CD4-positive, alpha-beta T cell (primary cell): ENCODE measurements at regions not wholly inside any gene's neighbourhood (a gene's known extent, or its start where the extent isn't known, plus 50 kb on each side); places are given as distances from the start of the nearest gene placed in this dataset.

Experiments
- ATAC-seq: fragments of 200-7000 bp; cut with Tn5 transposase; one replicate; pipeline ENCODE4 v1.10.0; 2022; ENCODE audit warnings: mild to moderate bottlenecking; ENCODE audit not compliant: poor library complexity
- CTCF ChIA-PET: fragments of 350-600 bp; sonication (Branson Sonifier 250); formaldehyde crosslinking; loops from one replicate; lab custom pipeline; 2021; ENCODE audit warnings: antibody characterized with exemption, inconsistent platforms; lab: Charles Lee
- POLR2A ChIA-PET: fragments of 350-600 bp; sonication (Branson Sonifier 250); formaldehyde crosslinking; loops from one replicate; lab custom pipeline; 2021; ENCODE audit warnings: antibody characterized with exemption, inconsistent platforms; lab: Charles Lee
- DNase-seq, 14 experiments: peaks; one replicate each; pipeline ENCODE4 v3.0.0-alpha.2; 2013 to 2020; ENCODE audit warnings: mixed read lengths in 2 of 14
- H3K27ac ChIP-seq, 2 donors: one replicate each; pipeline versions ENCODE4 v1.5.1 to v1.7.0; 2013; ENCODE audit warnings: low read length in 2 of 2, low read depth in 1 of 2, mild to moderate bottlenecking in 1 of 2
- H3K27me3 ChIP-seq, 2 experiments: 1 replicate in 1 of 2; 2 replicates in 1 of 2; pipeline versions ENCODE4 v1.6.1 to v1.7.0; 2013; ENCODE audit warnings: low read length in 2 of 2, control low read depth in 1 of 2, mild to moderate bottlenecking in 1 of 2, moderate library complexity in 1 of 2; ENCODE audit not compliant: insufficient read depth in 2 of 2, control insufficient read depth in 1 of 2
- H3K36me3 ChIP-seq: one replicate; pipeline ENCODE4 v1.6.1; 2013; ENCODE audit warnings: low read length, control low read depth; ENCODE audit not compliant: insufficient read depth
- H3K4me1 ChIP-seq: one replicate; pipeline ENCODE4 v1.6.1; 2013; ENCODE audit warnings: low read length, control low read depth; ENCODE audit not compliant: insufficient read depth
- H3K4me3 ChIP-seq: one replicate; pipeline ENCODE4 v1.5.1; 2013; ENCODE audit warnings: mild to moderate bottlenecking, low read length, moderate library complexity
- H3K9me3 ChIP-seq, 2 experiments: 1 replicate in 1 of 2; 2 replicates in 1 of 2; pipeline versions ENCODE4 v1.6.1 to v1.7.0; 2013; ENCODE audit warnings: low read length in 2 of 2, mild to moderate bottlenecking in 2 of 2, control low read depth in 1 of 2, moderate library complexity in 1 of 2; ENCODE audit not compliant: control insufficient read depth in 1 of 2, insufficient read depth in 1 of 2
- H3K27ac Mint-ChIP-seq: one replicate; pipeline ENCODE4 v1.8.0; 2020; ENCODE audit warnings: mixed read lengths
- H3K27me3 Mint-ChIP-seq: one replicate; pipeline ENCODE4 v1.8.0; 2021; ENCODE audit warnings: mixed read lengths
- H3K36me3 Mint-ChIP-seq: one replicate; pipeline ENCODE4 v1.8.0; 2021; ENCODE audit warnings: low read depth, mixed read lengths
- H3K4me1 Mint-ChIP-seq: one replicate; pipeline ENCODE4 v1.8.0; 2021; ENCODE audit warnings: low read depth, mixed read lengths
- H3K4me3 Mint-ChIP-seq: one replicate; pipeline ENCODE4 v1.8.0; 2020; ENCODE audit warnings: mild to moderate bottlenecking, mixed read lengths
- H3K9me3 Mint-ChIP-seq: one replicate; pipeline ENCODE4 v1.8.0; 2020; ENCODE audit warnings: mixed read lengths
- CTCF ChIP-seq: fragments of 200-600 bp; IDR thresholded peaks from one replicate; pipeline ENCODE4 v1.8.0; 2022; ENCODE audit warnings: antibody characterized with exemption, mild to moderate bottlenecking
- intact Hi-C, 2 experiments: fragments of 100-400 bp; cut with DNase I in 1 of 2; cut with micrococcal nuclease in 1 of 2; formaldehyde crosslinking; loops; one replicate each; pipeline versions ENCODE4 v1.15.1 to v1.9.0; 2023 to 2025; cut with DNase I, micrococcal nuclease

GRCh38 chr9:111096051-111096450 is 57.8 kb upstream of the LPAR1 start:
- DNase-seq (no peak), ATAC-seq (no peak)
- intact Hi-C loops: no loop called here
- POLR2A ChIA-PET: no interaction called here
- no peaks in the 10 kb centered on the region for H3K9me3 ChIP-seq
- CTCF ChIA-PET: no interaction called here
- H3K4me1 ChIP-seq: no peaks in the 10 kb centered on the region
- Mint-ChIP-seq H3K27ac (no peak overlapping the region), H3K27me3 (peaks cover 8% of the 10 kb centered on the region), H3K9me3 (no peaks in the 10 kb centered on the region), H3K4me3 (no peak overlapping the region), H3K36me3 (no peaks in the 10 kb centered on the region), H3K4me1 (no peaks in the 10 kb centered on the region)
- no peak overlapping the region for H3K4me3 ChIP-seq
- H3K36me3 ChIP-seq: no peaks in the 10 kb centered on the region
- no peaks in the 10 kb centered on the region for H3K27me3 ChIP-seq
- no peak for TF ChIP-seq CTCF
- H3K27ac ChIP-seq: no peak overlapping the region

GRCh38 chr9:111095441-111095840 is 57.2 kb upstream of the LPAR1 start:
- H3K9me3 Mint-ChIP-seq: no peaks in the 10 kb centered on the region
- H3K27ac Mint-ChIP-seq: no peak overlapping the region
- TF ChIP-seq CTCF: no peak
- no peak overlapping the region for H3K4me3 Mint-ChIP-seq
- POLR2A ChIA-PET: no interaction called here
- ATAC-seq (no peak), DNase-seq (no peak)
- peaks cover 8% of the 10 kb centered on the region for H3K27me3 Mint-ChIP-seq
- Histone ChIP-seq H3K9me3 (no peaks in the 10 kb centered on the region), H3K36me3 (no peaks in the 10 kb centered on the region), H3K27me3 (no peaks in the 10 kb centered on the region), H3K4me3 (no peak overlapping the region), H3K4me1 (no peaks in the 10 kb centered on the region), H3K27ac (no peak overlapping the region)
- CTCF ChIA-PET: no interaction called here
- intact Hi-C loops: no loop called here
- H3K36me3 Mint-ChIP-seq: no peaks in the 10 kb centered on the region
- no peaks in the 10 kb centered on the region for H3K4me1 Mint-ChIP-seq

- Histone ChIP-seq H3K9me3 (no peaks in the 10 kb centered on the region), H3K4me3 (no peak overlapping the region), H3K36me3 (no peaks in the 10 kb centered on the region), H3K4me1 (no peaks in the 10 kb centered on the region), H3K27me3 (no peaks in the 10 kb centered on the region), H3K27ac (no peak overlapping the region)
- ChIA-PET POLR2A (no interaction called here), CTCF (no interaction called here)
- no peaks in the 10 kb centered on the region for H3K36me3 Mint-ChIP-seq
- TF ChIP-seq CTCF: no peak
- no peaks in the 10 kb centered on the region for H3K9me3 Mint-ChIP-seq
- H3K4me1 Mint-ChIP-seq: no peaks in the 10 kb centered on the region
- peaks cover 8% of the 10 kb centered on the region for H3K27me3 Mint-ChIP-seq
- no peak overlapping the region for H3K4me3 Mint-ChIP-seq
- intact Hi-C loops: no loop called here
- no peak for DNase-seq
- no peak for ATAC-seq
- H3K27ac Mint-ChIP-seq: no peak overlapping the region
Observed at GRCh38 chr9:111094958-111095357, 56.7 kb upstream of the LPAR1 start.
